HepG2 (cell line): ENCODE measurements at regions not wholly inside any gene's neighbourhood (a gene's known extent, or its start where the extent isn't known, plus 50 kb on each side); places are given as distances from the start of the nearest gene placed in this dataset.

Experiments
- ATAC-seq: fragments of 200-7000 bp; cut with Tn5 transposase; 3 replicates; pipeline ENCODE4 v1.9.1; 2020; ENCODE audit warnings: mild to moderate bottlenecking, moderate library complexity
- BruUV-seq: library from RNA; stranded (reverse); fragments of 400-500 nt; replicated peaks from 2 replicates; lab custom pipeline; 2021; lab: Mats Ljungman, UMichigan
- CTCF ChIA-PET: fragments of 300-600 bp; formaldehyde crosslinking; extraction: SDS; loops from one replicate; lab custom pipeline; 2021; ENCODE audit warnings: low total read pairs, inconsistent platforms, low intra/inter-chr PET ratio; lab: Yijun Ruan, JAX
- POLR2A ChIA-PET: fragments of 350-600 bp; sonication (Branson Sonifier 250); formaldehyde crosslinking; loops from one replicate; lab custom pipeline; 2020; ENCODE audit warnings: antibody characterized with exemption, inconsistent platforms; lab: Yijun Ruan, JAX
- DNase-seq: peaks from one replicate; pipeline ENCODE4 v3.0.0-alpha.2; 2015; ENCODE audit warnings: low spot score
- FAIRE-seq: peaks from 3 replicates; lab custom pipeline; 2011; peaks lifted over from hg19 to GRCh38; lab: Jason Lieb, UNC
- H2AFZ ChIP-seq: one replicate; pipeline ENCODE4 v1.6.1; 2011; ENCODE audit warnings: low read length, inconsistent platforms
- H3K27ac ChIP-seq: fragments of 300-600 bp; 3 replicates; pipeline ENCODE4 v1.8.0; 2011; ENCODE audit warnings: mixed run types, mild to moderate bottlenecking, mixed read lengths, low read length, inconsistent platforms; ENCODE audit not compliant: insufficient read depth; ENCODE audit errors: extremely low read length
- H3K27me3 ChIP-seq, 2 experiments: fragments of 200-600 bp in 1 of 2; 2 replicates in 1 of 2; 3 replicates in 1 of 2; pipeline versions ENCODE4 v1.6.0 to v1.8.0; 2011; ENCODE audit warnings: low read length in 2 of 2, mild to moderate bottlenecking in 2 of 2, moderate library complexity in 2 of 2, inconsistent platforms in 1 of 2; ENCODE audit not compliant: insufficient read depth in 2 of 2, control insufficient read depth in 1 of 2
- H3K36me3 ChIP-seq, 2 experiments: fragments of 200-600 bp in 1 of 2; replicated peaks in 1 of 2; 2 replicates in 1 of 2; 3 replicates in 1 of 2; pipeline versions ENCODE4 v1.5.1 to v1.8.0; 2011; ENCODE audit warnings: low read length in 2 of 2, inconsistent platforms in 1 of 2; ENCODE audit not compliant: insufficient read depth in 2 of 2, control insufficient read depth in 1 of 2
- H3K4me1 ChIP-seq: 2 replicates; pipeline ENCODE4 v1.5.1; 2012; ENCODE audit warnings: low read length, inconsistent platforms; ENCODE audit not compliant: insufficient read depth
- H3K4me2 ChIP-seq: 2 replicates; pipeline ENCODE4 v1.6.0; 2011; ENCODE audit warnings: low read depth, low read length, inconsistent platforms
- H3K4me3 ChIP-seq, 3 experiments: fragments of 200-600 bp in 1 of 3; sonication (generic), shearing (Covaris generic) in 1 of 3; replicated peaks in 1 of 3; 2 replicates each; pipeline ENCODE4 v1.5.1; 2011 to 2016; ENCODE audit warnings: low read length in 3 of 3, inconsistent platforms in 2 of 3, low read depth in 2 of 3, mild to moderate bottlenecking in 2 of 3, control low read depth in 1 of 3, mixed read lengths in 1 of 3; ENCODE audit not compliant: insufficient read depth in 1 of 3
- H3K79me2 ChIP-seq: one replicate; pipeline ENCODE4 v1.6.1; 2011; ENCODE audit warnings: low read length, inconsistent platforms; ENCODE audit not compliant: insufficient read depth
- H3K9ac ChIP-seq: 2 replicates; pipeline ENCODE4 v1.6.0; 2011; ENCODE audit warnings: mild to moderate bottlenecking, low read depth, low read length, inconsistent platforms; ENCODE audit not compliant: insufficient read depth
- H3K9me3 ChIP-seq: 2 replicates; pipeline ENCODE4 v1.5.1; 2012; ENCODE audit warnings: mild to moderate bottlenecking, low read length
- H4K20me1 ChIP-seq: 2 replicates; pipeline ENCODE4 v1.6.0; 2011; ENCODE audit warnings: inconsistent platforms, mild to moderate bottlenecking, low read length, moderate library complexity; ENCODE audit not compliant: insufficient read depth
- ATF7 ChIP-seq, 2 experiments: fragments of 450-650 bp in 1 of 2; sonication (generic) in 1 of 2; formaldehyde crosslinking in 1 of 2; IDR thresholded peaks; 2 replicates each; pipeline versions ENCODE4 v1.4.0 to v1.6.1; 2016 to 2020; ENCODE audit warnings: antibody characterized with exemption in 1 of 2, mild to moderate bottlenecking in 1 of 2, missing genetic modification reagents in 1 of 2
- EHMT2 ChIP-seq: fragments of 200-600 bp; sonication (generic); IDR thresholded peaks from 2 replicates; pipeline ENCODE4 v1.7.0; 2017; ENCODE audit warnings: antibody characterized with exemption, low read depth, low read length, borderline replicate concordance
- EP300 ChIP-seq, 3 experiments: sonication (generic) in 1 of 3; formaldehyde crosslinking in 1 of 3; IDR thresholded peaks; 2 replicates each; pipeline versions ENCODE4 v1.5.1 to v1.6.1; 2011 to 2020; ENCODE audit warnings: low read depth in 2 of 3, low read length in 2 of 3, borderline replicate concordance in 1 of 3, improper control_type of control experiment in 1 of 3, mild to moderate bottlenecking in 1 of 3, missing genetic modification reagents in 1 of 3, moderate library complexity in 1 of 3
- FOXO1 ChIP-seq: sonication (generic); formaldehyde crosslinking; IDR thresholded peaks from 2 replicates; pipeline ENCODE4 v1.4.0; 2020; ENCODE audit warnings: missing genetic modification reagents
- HNRNPLL ChIP-seq: fragments of 200-400 bp; formaldehyde crosslinking; IDR thresholded peaks from 2 replicates; pipeline ENCODE4 v1.6.1; 2017; ENCODE audit warnings: mild to moderate bottlenecking, low read depth, low read length; ENCODE audit not compliant: poor library complexity, severe bottlenecking
- MBD4 ChIP-seq: IDR thresholded peaks from 2 replicates; pipeline ENCODE4 v1.6.1; 2012; ENCODE audit warnings: low read length, inconsistent platforms, borderline replicate concordance
- ONECUT2 ChIP-seq: sonication (generic); formaldehyde crosslinking; IDR thresholded peaks from 2 replicates; pipeline ENCODE4 v1.4.0; 2020; ENCODE audit warnings: missing genetic modification reagents
- SMARCC2 ChIP-seq: fragments of 450-650 bp; IDR thresholded peaks from 2 replicates; pipeline ENCODE4 v1.6.1; 2017; ENCODE audit warnings: antibody characterized with exemption, mild to moderate bottlenecking
- TAF15 ChIP-seq: fragments of 200-400 bp; formaldehyde crosslinking; IDR thresholded peaks from one replicate; pipeline ENCODE4 v1.6.1; 2018; ENCODE audit warnings: mild to moderate bottlenecking, low read depth, low read length; ENCODE audit not compliant: poor library complexity, severe bottlenecking
- TEF ChIP-seq: sonication (generic); formaldehyde crosslinking; IDR thresholded peaks from 2 replicates; pipeline ENCODE4 v1.5.0; 2020; ENCODE audit warnings: missing genetic modification reagents
- YEATS4 ChIP-seq: sonication (generic); formaldehyde crosslinking; IDR thresholded peaks from 2 replicates; pipeline ENCODE4 v1.4.0; 2020; ENCODE audit warnings: missing genetic modification reagents, borderline replicate concordance
- ZMAT3 ChIP-seq: sonication (generic); formaldehyde crosslinking; conservative IDR thresholded peaks from 2 replicates; pipeline ENCODE4 v1.7.0; 2021; ENCODE audit warnings: missing genetic modification reagents
- ZNF232 ChIP-seq: sonication (generic); formaldehyde crosslinking; IDR thresholded peaks from 2 replicates; pipeline ENCODE4 v1.4.0; 2020; ENCODE audit warnings: missing genetic modification reagents, borderline replicate concordance
- ZNF253 ChIP-seq: sonication (generic); formaldehyde crosslinking; IDR thresholded peaks from 2 replicates; pipeline ENCODE4 v1.8.0; 2022; ENCODE audit warnings: mild to moderate bottlenecking, missing genetic modification reagents, borderline replicate concordance
- ZNF282 ChIP-seq: fragments of 450-650 bp; IDR thresholded peaks from 2 replicates; pipeline ENCODE4 v1.6.1; 2018; ENCODE audit not compliant: partially characterized antibody
- ZNF296 ChIP-seq: sonication (generic); formaldehyde crosslinking; conservative IDR thresholded peaks from 2 replicates; pipeline ENCODE4 v1.5.0; 2020; ENCODE audit warnings: mild to moderate bottlenecking, missing genetic modification reagents
- ZNF558 ChIP-seq: sonication (generic); formaldehyde crosslinking; IDR thresholded peaks from 2 replicates; pipeline ENCODE4 v1.9.0; 2022; ENCODE audit warnings: mild to moderate bottlenecking, missing genetic modification reagents, borderline replicate concordance
- ZNF564 ChIP-seq: sonication (generic); formaldehyde crosslinking; IDR thresholded peaks from 2 replicates; pipeline ENCODE4 v1.8.1; 2023; ENCODE audit warnings: mild to moderate bottlenecking, missing genetic modification reagents
- ZNF607 ChIP-seq: sonication (generic); formaldehyde crosslinking; IDR thresholded peaks from 2 replicates; pipeline ENCODE4 v1.5.1; 2020; ENCODE audit warnings: missing genetic modification reagents, mild to moderate bottlenecking, borderline replicate concordance
- ZNF672 ChIP-seq: sonication (generic); formaldehyde crosslinking; IDR thresholded peaks from 2 replicates; pipeline ENCODE4 v1.8.1; 2022; ENCODE audit warnings: missing genetic modification reagents
- WGBS: methylation state at CpG from one replicate; pipeline ENCODE4 v1.1.6; 2017; ENCODE audit warnings: low lambda C conversion rate; 5-methylcytosine and 5-hydroxymethylcytosine counted together
- in situ Hi-C: cut with HindIII; loops from 2 replicates; pipeline ENCODE4 v1.10.0; 2017; ENCODE audit warnings: low pct_unique_long_range_greater_than_20kb; ENCODE audit not compliant: extremely low pct_ligation_motif_present
- intact Hi-C: fragments of 100-400 bp; cut with micrococcal nuclease; formaldehyde crosslinking; loops from one replicate; pipeline ENCODE4 v1.10.0; 2022; ENCODE audit not compliant: unreplicated experiment
- TF ChIP-seq, protein P1 (sequence below): sonication (generic); formaldehyde crosslinking; conservative IDR thresholded peaks from 2 replicates; pipeline ENCODE4 v1.8.1; 2023; ENCODE audit warnings: missing genetic modification reagents

GRCh38 chr5:96253140-96253539 lies 179.9 kb downstream of the PCSK1 start (continued):
- TF ChIP-seq TEF (CRISPR knock-in tag), result no peak
- no peak for TF ChIP-seq ZMAT3 (CRISPR knock-in tag)
- no peak for TF ChIP-seq ONECUT2

DNA sequence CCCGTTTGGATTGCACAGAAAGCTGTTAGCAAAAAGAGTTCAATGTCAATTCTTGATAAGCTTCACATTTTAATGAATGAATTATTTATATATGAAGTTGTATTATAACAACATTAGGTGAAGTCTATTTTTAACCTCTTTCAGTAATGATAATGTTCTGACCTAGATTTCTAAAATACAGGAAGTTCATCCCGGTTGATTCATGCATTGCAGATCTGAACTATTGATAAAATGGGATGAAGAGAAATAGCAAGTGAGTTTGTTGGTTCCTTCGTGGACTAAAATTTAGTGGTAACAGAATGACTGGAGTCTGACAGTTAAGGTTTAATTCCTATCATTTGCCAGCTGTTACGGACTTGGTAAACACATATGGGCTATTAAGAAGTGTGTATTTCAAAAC lies 180.5 kb downstream of the PCSK1 start:
- Histone ChIP-seq H3K4me3 (no peak overlapping the region), H3K9ac (no peak overlapping the region), H3K27ac (no peak overlapping the region), H3K36me3 (no peaks in the 10 kb centered on the region), H3K9me3 (no peaks in the 10 kb centered on the region), H3K79me2 (no peaks in the 10 kb centered on the region), H2AFZ (no peak overlapping the region), H3K27me3 (no peaks in the 10 kb centered on the region), H3K4me1 (peaks cover 33% of the 10 kb centered on the region), H3K4me2 (no peak overlapping the region), H4K20me1 (no peaks in the 10 kb centered on the region)
- WGBS, result 98% methylated on average over 4 of the region's 4 CpGs
- intact Hi-C loops (no loop called here), in situ Hi-C loops (no loop called here)
- ATAC-seq (no peak), FAIRE-seq (no peak), DNase-seq (no peak)
- CTCF ChIA-PET, result no interaction called here
- no TSS peak for BruUV-seq
- POLR2A ChIA-PET, result no interaction called here
- no peak for TF ChIP-seq ZNF558 (CRISPR knock-in tag)
- TF ChIP-seq ZNF232 (CRISPR knock-in tag), result no peak
- TF ChIP-seq ZNF296 (CRISPR knock-in tag), result no peak
- no peak for TF ChIP-seq MBD4
- TF ChIP-seq SMARCC2, result no peak
- no peak for TF ChIP-seq EHMT2
- no peak for TF ChIP-seq ZNF253
- no peak for TF ChIP-seq EP300 (IDR thresholded peaks at IDR 0.05; ENCODE audit: low read depth in 2 of 2, low read length in 2 of 2)
- TF ChIP-seq EP300 (CRISPR knock-in tag; IDR thresholded peaks at IDR 0.05; ENCODE audit: borderline replicate concordance), result no peak
- no peak for TF ChIP-seq YEATS4 (CRISPR knock-in tag)
- TF ChIP-seq HNRNPLL, result no peak
- TF ChIP-seq, protein P1, sequence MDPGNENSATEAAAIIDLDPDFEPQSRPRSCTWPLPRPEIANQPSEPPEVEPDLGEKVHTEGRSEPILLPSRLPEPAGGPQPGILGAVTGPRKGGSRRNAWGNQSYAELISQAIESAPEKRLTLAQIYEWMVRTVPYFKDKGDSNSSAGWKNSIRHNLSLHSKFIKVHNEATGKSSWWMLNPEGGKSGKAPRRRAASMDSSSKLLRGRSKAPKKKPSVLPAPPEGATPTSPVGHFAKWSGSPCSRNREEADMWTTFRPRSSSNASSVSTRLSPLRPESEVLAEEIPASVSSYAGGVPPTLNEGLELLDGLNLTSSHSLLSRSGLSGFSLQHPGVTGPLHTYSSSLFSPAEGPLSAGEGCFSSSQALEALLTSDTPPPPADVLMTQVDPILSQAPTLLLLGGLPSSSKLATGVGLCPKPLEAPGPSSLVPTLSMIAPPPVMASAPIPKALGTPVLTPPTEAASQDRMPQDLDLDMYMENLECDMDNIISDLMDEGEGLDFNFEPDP (CRISPR knock-in tag), result no peak
- TF ChIP-seq ZNF672, result no peak
- TF ChIP-seq ZNF282, result no peak
- TF ChIP-seq FOXO1 (CRISPR knock-in tag), result no peak
- no peak for TF ChIP-seq ZNF564 (CRISPR knock-in tag)
- no peak for TF ChIP-seq ZNF607
- no peak for TF ChIP-seq ATF7 (IDR thresholded peaks at IDR 0.05)
- no peak for TF ChIP-seq ATF7 (CRISPR knock-in tag; IDR thresholded peaks at IDR 0.05)
- no peak for TF ChIP-seq TAF15
